Fibroblast of skin of scalp (primary cell): ENCODE measurements at regions not wholly inside any gene's neighbourhood (a gene's known extent, or its start where the extent isn't known, plus 50 kb on each side); places are given as distances from the start of the nearest gene placed in this dataset.
"Not testable (repeated sequence)": the region's sequence is repeated elsewhere in the genome, so short reads cannot be mapped to it uniquely, and the experiment has no call there.

ENCODE experiments used
- DNase-seq: peaks from one replicate; pipeline ENCODE4 v3.0.0-alpha.2; 2013

DNA sequence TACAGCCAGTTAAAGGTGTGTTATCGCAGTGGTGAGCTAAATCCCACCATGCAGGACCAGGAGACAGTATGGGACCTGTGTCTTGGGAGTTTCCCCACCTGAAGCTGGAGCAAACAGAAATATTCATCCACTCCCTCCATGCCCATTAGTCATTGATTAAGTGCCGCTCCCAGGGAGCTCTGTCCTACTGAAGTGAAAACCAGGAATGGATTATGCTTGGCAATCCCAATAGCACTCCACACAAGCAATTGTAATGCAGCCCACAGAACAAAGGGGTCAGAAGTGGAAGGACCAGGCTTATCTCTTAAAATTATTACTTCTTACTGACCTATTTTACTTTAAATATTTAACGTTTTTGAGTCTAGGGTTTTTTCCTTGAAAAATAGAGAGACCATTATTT lies 1005.4 kb downstream of the ADGRL2 start:
- DNase-seq, result no peak

DNA sequence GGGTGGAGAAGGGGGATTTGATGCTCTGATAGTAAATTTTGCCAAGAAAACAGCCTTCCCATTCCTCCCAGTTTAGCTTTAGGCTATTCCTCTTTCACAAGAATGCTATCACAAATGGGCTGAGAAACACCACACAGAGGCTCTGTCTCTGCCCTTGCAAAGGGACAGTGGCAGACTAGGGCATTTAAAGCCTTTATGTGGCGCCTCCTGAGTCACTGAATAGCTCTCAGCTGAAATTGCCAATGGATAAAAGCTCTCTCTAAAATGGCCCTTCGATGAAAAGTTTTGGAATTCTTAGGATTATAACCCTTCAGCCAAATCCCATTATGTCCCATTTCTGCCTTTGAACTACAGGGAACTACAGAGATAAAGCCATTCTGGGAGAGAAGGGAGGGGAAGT lies 1000.4 kb downstream of the ADGRL2 start:
- no peak for DNase-seq

DNA sequence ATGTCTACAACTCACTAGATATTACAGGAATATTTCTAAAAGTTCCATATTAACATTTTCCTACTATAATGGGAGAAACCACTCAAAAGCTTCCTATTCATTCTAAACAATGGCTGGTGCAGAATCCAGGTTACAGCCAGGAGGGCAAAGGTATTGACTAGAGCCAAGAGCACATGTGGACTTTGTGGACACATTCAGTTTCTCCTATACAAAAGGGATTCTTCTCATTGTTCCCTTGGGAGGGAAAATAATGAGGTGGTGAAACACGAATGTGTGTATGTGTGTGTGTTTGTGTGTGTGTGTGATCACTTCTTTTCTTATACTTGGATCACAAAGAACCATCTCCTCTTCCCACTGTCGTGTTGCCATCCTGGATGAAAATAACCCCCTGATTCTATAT lies 1000.0 kb downstream of the ADGRL2 start:
- DNase-seq, result no peak

DNA sequence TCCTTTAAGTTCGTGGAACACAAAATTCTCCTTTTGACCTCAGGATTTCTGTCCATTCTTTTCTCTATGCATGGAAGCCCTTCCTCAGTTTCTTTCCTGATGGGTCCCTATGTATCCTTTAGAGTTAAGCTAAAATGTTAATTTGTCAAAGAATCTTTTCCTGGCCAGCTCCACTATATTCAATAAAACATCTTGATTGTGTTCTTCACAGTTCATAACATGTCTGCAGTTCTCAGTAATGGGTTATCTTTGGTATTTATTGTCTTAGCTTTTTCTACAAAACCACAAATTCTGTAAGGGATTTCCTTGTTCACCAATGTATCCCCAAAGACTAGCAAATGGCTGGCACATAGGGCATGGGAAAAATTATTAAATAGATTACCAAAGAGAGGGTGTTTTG lies 998.5 kb downstream of the ADGRL2 start:
- no peak for DNase-seq

DNA sequence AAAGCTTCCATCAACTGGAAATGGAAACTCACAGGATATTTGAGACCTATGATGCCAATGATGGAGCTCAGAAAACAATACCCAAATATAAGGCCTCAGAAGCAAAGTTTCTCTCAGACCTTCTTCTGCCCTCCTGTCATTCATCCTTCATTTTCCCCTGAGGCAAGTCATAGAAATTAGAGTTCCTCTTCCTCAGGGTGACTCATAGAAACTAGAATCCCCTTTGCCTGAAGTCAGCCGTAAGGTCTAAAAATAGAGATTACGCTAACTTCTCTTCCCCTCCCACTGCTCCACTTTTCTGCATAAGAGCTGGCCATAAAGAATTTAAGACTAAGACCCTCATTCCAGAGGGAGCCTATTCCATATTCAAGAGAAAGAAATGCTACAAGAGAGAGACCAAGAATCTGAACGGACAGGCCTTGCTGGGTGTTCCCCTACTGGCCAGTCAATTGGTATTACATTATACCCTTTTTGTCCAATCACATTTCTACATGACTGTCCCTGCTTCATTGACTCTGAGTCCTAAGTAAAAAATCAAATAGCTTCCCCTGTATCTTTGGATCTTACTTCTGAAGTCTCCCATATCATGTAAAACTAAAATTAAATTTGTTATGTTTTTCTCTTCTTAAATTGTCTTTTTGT lies 994.9 kb downstream of the ADGRL2 start:
- no peak for DNase-seq

DNA sequence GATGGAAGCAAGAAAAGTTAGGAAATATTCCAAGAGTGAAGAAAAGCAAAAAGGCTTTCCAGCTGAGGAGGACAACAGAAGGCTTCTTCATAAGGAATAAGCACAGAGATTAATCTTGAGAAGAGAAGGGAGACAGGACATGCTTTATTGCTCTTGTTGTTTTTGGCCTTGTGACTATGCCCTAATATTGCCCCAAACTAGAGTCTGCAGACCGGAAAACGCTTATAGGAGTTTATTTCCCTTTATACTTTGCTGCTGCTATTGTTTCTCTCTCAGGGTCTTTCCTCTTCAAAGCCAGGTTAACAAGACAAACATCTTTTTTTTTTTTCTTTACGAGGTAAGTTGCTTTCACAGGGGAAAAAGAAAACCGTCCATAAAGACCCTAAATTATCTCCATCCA lies 991.4 kb downstream of the ADGRL2 start:
- DNase-seq, result no peak

DNA sequence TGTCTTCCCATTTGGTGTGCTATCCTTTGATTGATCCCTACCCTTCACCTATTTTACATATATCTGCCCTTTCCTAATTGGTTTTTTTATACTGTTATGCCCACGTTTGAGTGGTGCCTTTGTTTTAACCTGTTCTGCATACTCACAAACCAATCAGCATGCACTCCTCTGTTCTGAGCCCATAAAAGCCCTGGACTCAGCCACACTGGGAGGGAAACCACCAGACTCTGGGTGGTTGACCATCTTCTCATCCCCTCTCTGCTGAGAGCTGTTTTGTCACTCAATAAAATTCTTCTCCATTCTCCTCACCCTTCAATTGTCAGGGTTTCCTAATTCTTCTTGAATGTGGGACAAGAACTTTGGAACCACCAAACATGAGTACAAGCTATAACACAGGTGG lies 989.8 kb downstream of the ADGRL2 start:
- DNase-seq, result no peak

DNA sequence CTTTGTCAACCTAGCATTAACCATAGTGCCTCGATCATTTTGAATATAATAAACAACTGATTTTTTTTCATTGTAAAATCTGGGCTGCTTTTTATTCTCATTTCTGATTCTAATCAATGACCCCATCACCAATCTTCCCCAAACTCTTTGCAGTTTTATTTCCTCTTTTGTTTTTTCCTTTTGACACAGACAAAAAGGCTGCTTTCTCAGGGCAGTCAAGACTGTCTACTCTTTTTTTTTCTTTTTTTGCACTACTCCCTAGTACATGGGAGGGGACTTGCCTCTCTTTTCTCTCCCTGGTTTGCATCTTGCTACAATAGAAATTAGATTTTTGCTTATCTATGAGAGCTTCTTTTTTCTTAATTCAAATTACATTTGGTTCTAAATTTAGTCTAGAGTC lies 987.9 kb downstream of the ADGRL2 start:
- DNase-seq, result no peak

DNA sequence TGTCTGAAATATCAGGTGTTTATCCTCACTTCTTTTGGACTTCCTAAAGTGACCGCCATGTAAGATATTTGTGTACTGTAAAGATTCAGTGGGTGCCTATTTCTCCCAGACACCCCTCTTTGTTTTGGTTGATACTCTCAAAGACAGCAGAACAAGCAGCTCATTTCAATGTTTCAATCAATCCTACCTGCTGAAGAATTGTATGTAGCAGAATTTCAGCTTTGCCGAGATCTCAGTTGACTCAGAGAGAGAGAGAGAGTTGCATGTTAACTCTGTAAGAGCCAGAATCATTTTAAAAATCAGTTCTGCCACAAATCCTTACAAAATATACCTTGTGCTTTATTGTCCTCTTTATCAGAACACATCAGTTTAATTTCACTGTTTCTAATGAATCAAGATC lies 987.3 kb downstream of the ADGRL2 start:
- DNase-seq, result no peak

DNA sequence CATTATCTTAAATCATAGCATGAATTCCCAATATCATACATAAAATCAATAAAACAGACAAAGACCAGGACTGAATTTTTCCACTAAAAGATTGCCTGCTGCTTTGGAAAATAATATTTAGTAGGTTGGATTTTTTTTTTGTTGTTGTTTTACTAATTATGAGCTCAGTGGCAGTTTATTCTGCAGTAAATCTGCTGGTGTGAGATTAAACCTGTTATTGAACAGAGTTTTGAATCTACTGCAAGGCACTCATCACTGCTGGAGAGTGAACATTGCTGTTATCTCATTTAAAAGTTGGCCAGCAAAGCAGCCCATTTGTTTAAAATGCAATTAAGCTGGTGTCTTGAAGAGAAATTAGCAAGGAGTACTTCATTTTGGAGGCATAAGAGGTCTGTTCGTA lies 986.1 kb downstream of the ADGRL2 start:
- DNase-seq, result no peak

DNA sequence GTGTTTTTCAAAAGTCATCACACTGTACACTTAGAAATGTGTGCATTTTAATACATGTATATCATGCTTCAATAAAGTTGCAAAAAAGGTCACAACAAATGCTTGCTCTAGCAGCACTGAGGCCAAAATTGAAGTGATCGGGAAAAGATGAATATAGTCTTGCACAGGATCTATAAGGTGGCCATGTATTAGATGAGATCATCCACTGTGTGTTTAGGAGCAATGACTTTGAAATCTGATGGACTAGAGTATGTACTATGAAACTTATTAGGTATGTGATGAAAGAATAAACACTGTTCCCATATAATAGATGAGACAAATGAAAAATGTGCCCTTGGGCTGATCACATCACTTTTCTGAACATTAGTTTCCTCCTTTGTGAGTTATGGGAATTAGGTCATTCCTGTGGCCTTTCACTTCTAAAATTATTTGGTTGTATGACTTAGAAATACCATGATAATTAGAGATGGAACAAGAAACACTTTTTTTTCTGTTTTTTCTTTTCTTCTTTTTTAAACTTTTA lies 984.6 kb downstream of the ADGRL2 start:
- DNase-seq, result peak; percentile 16

DNA sequence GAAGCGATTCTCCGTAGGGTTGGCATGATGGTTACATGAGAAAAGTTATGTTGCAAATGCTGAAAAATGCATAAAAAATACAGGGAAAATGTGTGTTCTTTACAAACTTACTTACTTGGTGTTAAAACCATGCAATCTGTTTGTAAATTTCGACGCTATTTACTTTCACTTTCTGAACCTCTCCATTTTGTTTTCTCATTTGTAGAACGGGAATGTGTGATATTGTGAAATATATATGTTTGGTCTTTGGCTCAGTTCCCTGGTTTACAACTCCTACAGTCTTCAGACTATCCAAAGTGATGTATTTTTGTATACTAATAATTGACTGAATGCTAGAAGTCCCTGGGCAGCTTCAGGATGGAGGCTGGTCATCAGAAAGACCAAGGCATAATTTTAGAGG lies 982.3 kb downstream of the ADGRL2 start:
- DNase-seq, result no peak

DNA sequence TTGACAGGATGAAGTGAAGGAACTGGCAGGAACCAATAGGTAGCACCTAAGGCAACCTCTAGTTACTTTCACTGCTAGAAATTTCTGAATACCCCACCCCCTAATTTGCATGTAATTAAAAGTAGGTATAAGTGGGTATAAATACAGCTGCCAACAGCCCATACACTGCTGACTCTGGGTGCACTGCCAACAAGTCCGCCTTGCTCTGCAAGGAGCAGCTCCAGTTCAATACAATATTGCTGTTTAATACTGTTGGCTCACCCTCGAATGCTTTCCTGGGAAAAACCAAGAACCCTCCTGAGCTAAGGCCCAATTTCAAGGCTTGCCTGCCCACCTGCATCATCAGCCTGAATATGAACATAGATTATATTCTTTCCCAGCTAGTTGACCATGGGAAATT lies 981.9 kb downstream of the ADGRL2 start:
- no peak for DNase-seq

DNA sequence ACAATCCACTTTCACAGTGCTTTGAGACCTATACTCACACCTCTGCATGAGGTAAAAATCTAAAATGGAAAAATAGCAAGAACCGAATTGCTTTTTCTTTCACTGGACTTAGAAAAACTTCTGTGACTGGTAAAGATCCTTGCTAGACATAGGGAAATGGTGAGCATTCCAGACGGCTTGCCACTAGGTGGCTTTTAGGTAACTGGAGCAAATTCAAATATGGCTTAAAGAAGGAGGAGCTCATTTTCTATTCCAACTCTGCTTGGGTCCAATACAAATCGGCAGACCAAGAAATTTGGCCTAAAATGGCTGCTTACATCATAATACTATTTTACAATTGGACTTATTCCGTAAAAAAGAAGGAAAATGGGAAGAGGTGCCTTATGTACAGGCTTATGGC lies 977.9 kb downstream of the ADGRL2 start:
- no peak for DNase-seq

DNA sequence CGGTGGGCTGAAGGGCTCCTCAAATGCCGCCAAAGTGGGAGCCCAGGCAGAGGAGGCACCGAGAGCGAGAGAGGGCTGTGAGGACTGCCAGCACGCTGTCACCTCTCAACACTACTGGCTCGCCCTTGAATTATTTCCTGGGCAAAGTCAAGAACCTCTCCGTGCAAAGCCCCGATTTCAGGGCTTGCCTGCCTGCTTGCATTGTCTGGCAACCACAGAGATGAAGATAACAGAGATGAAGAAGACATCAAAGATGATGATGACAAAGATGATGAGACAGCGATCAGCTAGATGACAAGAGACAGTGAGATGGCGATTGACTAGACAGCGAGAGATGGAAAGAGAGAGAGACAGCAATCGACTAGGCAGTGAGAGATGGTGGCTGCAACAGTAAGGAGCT lies 976.5 kb downstream of the ADGRL2 start:
- DNase-seq, result no peak

DNA sequence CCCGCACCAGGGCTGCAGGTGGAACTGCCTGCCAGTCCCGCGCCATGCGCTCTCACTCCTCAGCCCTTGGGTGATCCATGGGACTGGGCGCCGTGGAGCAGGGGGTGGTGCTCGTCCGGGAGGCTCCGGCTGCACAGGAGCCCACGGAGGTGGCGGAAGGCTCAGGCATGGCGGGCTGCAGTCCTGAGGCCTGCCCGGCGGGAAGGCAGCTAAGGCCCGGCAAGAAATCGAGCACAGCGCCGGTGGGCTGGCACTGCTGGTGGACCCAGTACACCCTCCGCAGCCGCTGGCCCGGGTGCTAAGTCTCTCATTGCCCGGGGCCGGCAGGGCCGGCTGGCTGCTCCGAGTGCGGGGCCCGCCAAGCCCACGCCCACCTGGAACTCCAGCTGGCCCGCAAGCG lies 976.0 kb downstream of the ADGRL2 start:
- DNase-seq, result not testable (repeated sequence)

DNA sequence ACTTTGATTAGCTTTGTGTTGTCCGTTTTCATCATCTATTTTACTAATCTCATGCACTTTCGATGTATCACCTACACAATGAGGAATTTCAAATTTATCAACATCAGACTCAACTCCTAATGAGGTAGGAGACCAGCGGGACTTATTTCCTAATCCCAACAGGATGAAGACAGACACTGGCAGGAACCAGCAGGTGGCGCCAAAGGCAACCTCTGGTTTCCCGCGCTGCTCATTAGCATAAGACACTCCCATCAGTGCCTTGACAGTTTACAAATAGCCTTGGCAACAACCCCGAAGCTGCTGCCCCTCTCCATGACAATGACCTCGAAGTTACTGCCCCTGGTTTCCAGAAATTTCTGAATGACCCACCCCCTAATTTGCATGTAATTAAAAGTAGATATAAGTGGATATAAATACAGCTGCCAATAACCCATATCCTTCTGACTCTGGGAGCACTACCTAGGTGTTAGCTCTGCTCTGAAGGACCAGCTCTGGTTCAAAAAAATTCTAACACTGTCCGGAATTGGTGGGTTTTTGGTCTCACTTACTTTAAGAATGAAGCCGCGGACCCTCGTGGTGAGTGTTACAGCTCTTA lies 974.8 kb downstream of the ADGRL2 start:
- DNase-seq, result peak; percentile 17

DNA sequence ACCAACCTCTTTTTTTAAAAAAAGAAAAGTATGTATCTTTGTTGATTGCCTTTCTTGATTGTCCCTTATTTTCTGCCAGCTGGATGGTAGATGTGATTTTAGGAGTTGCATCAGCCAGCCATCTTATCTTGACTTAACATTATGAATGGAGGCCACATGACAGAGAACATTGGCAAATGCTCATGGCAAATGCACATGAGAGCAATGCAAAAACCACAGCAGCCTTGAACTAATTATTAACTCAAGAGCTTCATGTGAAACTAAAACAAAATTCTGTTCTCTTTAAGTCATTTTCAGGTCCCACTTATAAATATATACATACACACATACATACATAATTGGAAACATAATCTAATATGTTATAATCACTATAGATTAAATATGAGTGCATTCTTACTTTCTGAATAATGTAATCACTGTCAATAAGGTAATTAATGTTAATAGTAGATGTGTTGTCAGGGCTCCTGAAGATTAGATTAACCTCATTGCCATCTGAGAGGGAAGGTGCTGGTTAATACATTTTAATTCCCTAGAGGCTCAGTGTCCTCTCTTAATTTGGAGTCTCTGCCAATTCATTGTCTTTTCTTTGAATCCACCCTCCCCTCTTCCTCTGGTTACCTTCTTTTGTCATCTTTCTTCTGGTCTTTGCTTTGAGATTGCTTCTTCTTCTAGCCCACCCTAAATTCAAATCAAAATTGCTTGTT lies 962.2 kb downstream of the ADGRL2 start:
- DNase-seq, result no peak

DNA sequence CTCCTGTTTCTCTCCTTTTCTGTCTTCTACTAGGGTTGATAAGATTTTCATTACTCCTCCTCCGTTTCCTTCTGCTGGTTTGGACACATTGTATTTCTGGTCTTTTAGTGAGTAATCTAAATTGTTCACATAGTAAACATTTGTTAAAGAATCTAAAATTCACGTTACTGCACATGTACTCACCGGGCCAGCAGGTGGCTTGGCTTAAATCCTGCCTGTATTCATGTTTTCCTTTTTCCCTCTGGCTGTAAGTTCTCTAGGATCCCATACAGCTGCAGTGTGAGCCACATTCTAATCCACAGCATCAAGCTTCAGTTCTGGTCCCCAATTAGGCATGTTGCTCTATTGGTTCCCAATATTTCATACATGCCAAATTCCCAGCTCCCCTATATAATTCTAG lies 958.3 kb downstream of the ADGRL2 start:
- DNase-seq, result no peak

DNA sequence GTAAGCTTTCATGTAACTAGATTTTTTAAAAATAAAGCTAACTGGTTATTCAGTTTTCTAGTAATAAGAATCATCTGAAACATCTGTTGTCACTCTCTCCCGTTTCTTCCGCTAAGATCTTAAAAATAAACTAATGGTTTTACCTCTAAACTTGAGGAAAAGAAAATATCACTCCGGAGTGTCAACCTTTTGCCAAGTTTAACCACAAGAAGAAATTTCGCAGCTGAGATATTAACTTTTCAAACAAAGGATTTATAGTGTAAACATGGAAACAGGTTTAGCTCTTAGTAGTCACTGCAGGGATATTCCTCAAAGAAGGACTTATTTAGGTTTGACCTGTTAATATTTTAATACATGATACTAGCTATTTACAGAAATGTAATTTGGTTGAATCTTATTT lies 954.9 kb downstream of the ADGRL2 start:
- no peak for DNase-seq

DNA sequence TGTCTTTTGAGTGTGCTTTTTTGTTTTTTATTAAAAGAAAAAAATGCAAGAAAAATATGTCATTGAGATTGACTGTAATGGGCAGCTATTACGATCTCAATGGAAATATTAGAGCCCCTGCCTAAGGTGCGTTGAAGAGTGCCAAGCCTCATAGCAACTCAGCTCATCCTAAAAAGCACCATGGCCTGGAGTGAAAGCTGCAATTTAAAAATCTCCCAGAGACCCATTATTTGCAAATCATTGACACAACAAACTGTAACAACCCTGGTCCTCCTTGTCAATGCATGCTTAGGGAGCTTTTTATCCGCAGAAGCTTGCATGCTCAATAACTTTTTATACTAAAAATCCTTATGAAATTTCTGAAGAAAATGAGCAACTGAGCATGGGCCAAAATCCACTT lies 954.5 kb downstream of the ADGRL2 start:
- DNase-seq, result no peak

DNA sequence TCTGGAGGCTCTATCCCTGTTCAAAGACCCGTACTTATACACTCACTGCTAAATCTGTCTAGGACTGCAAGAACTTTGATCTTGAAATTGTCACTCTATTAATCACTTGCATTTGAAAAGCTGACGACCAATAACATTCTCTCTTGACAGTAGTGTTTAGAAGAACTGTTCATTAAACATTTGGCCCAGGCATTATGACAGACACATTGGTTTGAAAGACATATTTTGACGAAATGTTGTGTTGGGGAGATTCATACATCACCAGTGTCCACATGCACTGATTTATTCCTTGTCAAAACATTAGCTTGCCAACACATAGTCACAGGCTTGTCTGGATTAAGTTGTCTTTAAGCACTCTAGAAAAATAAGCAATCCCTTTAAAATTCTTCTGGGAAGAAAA lies 951.3 kb downstream of the ADGRL2 start:
- DNase-seq, result peak; percentile 8

DNA sequence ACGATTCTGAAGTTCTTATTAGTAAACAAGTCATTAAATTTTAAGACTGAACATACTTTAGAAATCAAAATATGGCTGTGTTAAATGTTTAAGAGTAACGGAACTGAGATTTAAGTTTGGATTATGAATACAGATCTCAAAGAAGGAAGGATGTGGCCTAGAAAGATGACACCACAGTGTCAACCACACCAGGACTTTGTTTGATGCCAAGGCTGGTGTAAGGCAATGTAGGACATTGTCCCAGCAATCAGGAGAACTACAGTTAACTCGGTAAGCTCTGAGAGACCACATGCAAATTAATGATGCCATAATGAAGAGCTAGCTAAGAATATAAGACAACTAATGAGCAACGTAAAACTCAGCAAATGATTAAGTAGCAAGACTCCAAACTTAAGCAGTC lies 932.9 kb downstream of the ADGRL2 start:
- DNase-seq, result no peak

DNA sequence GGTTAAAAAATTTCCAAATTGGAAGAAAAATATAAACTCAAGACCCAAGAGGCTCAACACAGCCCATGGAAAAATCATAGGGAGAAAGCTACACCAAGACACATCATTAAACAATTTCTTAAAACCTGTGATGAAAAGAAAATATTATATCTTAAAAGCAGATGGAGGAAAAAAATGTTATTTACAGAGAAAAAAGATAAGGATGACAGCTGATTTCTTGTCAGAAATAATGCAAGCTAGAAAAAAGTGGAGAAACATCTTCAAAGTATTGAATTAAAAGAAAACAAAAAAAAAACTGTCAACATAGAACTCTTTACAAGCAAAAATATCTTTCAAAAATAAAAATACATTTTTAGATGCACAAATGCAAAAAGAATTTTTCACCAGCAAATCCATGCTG lies 930.5 kb downstream of the ADGRL2 start:
- no peak for DNase-seq
